Urinary bladder (tissue), 3 donors: ENCODE measurements at regions not wholly inside any gene's neighbourhood (a gene's known extent, or its start where the extent isn't known, plus 50 kb on each side); places are given as distances from the start of the nearest gene placed in this dataset.
"Not testable (repeated sequence)": the region's sequence is repeated elsewhere in the genome, so short reads cannot be mapped to it uniquely, and the experiment has no call there.

ENCODE experiments used
- DNase-seq: peaks from one replicate; pipeline ENCODE4 v3.0.0-alpha.2; 2015; ENCODE audit errors: extremely low spot score
- H3K27ac ChIP-seq: one replicate; pipeline ENCODE4 v1.5.1; 2013; ENCODE audit warnings: low read depth, mild to moderate bottlenecking, moderate library complexity
- H3K36me3 ChIP-seq: one replicate; pipeline ENCODE4 v1.6.1; 2013; ENCODE audit warnings: mild to moderate bottlenecking, moderate library complexity; ENCODE audit not compliant: insufficient read depth
- H3K4me1 ChIP-seq: one replicate; pipeline ENCODE4 v1.6.1; 2013; ENCODE audit warnings: mild to moderate bottlenecking, moderate library complexity; ENCODE audit not compliant: insufficient read depth
- H3K4me3 ChIP-seq: one replicate; pipeline ENCODE4 v1.5.1; 2013; ENCODE audit warnings: low read depth, low read length
- WGBS: extraction: QIAGEN DNeasy Blood & Tissue Kit; methylation state at CpG from one replicate; pipeline ENCODE4 v1.1.7; 2013; 5-methylcytosine and 5-hydroxymethylcytosine counted together
- donor health status: healthy with polysubstance abuse.
- donor health status: healthy.

DNA sequence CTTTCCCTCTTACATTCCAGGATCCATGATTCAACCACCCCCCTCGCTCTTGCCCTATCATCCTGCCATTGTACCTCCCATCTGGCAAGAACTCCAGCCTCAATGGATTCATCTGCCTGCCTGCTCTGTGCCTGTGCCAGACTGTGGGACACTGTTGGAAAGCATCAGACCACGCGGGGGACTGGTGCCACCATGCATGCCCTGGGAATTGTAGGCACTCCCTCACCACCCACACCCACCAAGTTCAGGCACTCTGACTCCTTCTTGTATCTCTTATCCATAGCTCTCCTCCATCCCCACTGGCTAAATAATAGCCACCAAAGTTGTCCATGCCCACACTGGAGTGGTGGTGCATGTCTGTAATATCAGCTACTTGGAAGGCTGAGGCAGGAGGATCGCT, 143.8 kb downstream of the TPRA1 start:
- Histone ChIP-seq H3K4me3 (no peak overlapping the region), H3K36me3 (no peaks in the 10 kb centered on the region), H3K27ac (no peak overlapping the region), H3K4me1 (no peaks in the 10 kb centered on the region)
- WGBS: 92% methylated on average over 4 of the region's 4 CpGs
- no peak for DNase-seq

DNA sequence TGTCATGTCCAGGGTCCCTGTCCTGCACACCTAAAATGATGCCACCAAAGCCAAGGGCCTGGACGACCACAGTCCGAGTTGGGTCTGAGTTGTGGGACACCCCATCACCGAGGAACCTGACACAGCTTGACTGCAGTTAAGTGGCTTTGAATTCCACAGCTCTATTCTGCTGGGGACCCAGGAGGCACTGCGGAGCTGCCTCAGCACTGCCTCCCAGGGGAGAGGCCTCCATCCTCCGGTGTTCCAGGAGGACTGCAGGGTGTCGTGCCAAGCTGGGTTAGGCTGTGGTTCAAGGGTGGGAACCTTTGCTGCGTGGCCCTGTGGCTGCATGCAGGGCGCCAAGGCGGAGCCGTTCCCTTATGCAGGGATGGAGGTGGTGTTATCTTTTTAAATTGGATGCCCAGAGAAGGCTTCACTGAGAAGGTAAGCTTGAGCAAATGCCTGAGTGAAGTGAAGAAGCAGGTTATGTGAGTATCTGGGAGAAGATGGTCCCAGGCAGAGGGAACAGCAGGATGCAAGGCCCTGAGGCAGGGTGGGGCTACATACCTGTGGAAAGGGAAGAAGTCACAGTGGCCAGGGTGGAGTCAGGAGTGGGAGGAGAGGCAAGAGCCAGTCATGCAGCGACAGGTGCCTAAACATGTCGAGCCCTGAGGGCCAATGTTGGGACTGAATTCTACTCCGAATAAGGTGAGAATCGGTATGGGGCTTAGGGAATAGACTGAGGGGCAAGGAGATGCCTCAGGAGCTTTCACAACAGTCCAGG, 144.8 kb downstream of the TPRA1 start:
- H3K36me3 ChIP-seq: no peaks in the 10 kb centered on the region
- 81% methylated on average over 14 of the region's 14 CpGs for WGBS
- no peak for DNase-seq
- no peak overlapping the region for H3K27ac ChIP-seq
- H3K4me1 ChIP-seq: no peaks in the 10 kb centered on the region
- no peak overlapping the region for H3K4me3 ChIP-seq

DNA sequence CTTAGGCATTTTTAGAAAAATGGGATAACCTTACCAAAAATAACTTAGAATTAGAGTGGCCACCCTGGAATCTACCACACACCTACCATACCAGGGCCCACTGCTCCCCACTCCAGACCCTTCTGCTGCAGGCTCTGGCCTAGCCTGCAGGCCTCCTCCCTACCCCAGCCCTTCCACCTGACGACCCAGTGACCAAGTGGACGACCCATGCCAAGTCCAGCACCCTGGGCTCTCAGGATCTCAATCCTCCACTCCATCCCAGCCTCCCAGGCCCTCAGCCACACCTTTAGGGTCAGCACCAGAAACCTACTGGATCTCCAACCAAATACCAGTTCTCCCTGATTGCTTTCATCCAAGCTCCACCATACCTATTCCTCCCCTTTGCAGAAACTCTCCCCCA, 145.8 kb downstream of the TPRA1 start:
- Histone ChIP-seq H3K4me3 (no peak overlapping the region), H3K27ac (no peak overlapping the region), H3K36me3 (no peaks in the 10 kb centered on the region), H3K4me1 (no peaks in the 10 kb centered on the region)
- WGBS: 79% methylated on average over 2 of the region's 2 CpGs
- no peak for DNase-seq

DNA sequence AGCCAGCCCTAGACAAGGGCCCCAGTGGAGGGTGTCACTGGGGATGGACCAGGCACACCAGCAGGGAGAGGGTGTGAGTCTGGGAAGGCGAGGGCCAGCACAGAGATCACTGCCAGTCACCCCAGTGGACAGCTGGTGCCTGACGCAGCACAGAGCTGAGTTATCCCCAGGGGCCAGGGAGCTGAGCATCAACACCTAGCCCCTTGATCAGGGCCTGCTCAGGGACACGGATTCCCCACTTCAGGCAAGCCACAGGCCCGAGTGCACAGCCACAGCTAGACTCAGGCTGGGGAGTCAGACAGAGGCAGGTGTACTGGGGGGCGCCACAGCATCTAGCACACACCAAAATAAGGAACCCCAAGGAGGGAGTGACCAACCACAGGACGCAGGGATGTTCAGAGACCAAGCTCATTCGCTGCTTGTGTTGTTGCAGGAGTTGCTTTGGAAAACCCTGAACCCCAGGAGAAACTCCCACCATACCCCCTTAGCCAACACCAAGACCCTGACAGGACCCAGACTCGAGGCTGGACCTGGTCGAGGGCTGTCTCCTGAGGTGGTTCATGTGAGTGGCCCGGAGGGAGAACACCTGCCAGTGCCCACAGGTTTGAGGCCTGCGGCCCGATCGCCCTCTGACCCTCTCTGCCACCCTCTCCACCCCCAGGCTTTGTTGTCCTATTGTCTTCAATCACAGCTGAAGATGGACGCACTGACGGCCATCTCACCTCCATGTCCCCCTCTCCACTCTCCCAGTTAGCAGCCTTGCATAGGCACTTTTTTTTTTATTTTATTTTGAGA, 146.8 kb downstream of the TPRA1 start:
- WGBS: 80% methylated on average over 15 of the region's 15 CpGs
- no peak for DNase-seq
- H3K27ac ChIP-seq: no peak overlapping the region
- no peaks in the 10 kb centered on the region for H3K4me1 ChIP-seq
- H3K36me3 ChIP-seq: no peaks in the 10 kb centered on the region
- no peak overlapping the region for H3K4me3 ChIP-seq

DNA sequence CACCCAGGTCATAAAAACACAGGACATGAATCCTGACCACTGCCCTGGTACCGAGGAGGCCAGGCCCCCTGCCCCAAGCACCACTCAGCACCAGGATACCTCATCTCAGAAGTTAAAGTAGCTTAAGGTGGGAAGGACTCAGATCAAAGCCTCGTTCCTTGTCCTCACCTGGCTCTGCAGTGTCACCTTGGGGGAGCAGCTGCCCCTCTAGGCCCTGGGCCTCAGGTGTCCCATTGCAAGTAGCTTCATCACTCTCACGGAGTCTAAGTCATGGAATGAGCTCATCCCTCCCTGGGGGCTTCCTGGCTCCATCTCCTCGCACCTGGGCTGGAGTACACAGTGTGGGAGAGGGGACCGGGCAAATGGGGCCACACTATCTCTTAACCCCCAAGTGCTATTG, 148.0 kb downstream of the TPRA1 start:
- H3K4me1 ChIP-seq: no peaks in the 10 kb centered on the region
- 74% methylated on average over 5 of the region's 5 CpGs for WGBS
- no peak overlapping the region for H3K4me3 ChIP-seq
- H3K36me3 ChIP-seq: no peaks in the 10 kb centered on the region
- no peak for DNase-seq
- H3K27ac ChIP-seq: no peak overlapping the region

DNA sequence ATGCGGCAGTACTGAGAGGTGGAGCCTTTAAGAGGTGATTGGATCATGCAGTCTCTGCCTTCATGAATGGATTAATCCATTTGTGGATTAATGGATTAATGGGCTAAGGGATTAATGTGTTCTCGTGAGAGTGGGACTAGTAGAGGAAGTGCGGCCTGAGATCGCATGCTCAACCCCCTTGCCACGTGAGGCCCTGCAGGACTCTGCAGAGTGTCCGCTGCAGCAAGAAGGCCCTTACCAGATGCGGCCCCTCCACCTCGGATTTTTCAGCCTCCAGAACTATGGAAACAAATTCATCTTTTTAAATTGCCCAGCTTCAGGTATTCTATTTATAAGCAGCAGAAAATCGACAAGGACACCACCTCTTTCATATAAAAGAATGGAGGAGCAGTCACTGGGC, 148.8 kb downstream of the TPRA1 start:
- Histone ChIP-seq H3K4me3 (no peak overlapping the region), H3K4me1 (no peaks in the 10 kb centered on the region), H3K36me3 (no peaks in the 10 kb centered on the region), H3K27ac (no peak overlapping the region)
- WGBS: 77% methylated on average over 9 of the region's 9 CpGs
- DNase-seq: no peak

DNA sequence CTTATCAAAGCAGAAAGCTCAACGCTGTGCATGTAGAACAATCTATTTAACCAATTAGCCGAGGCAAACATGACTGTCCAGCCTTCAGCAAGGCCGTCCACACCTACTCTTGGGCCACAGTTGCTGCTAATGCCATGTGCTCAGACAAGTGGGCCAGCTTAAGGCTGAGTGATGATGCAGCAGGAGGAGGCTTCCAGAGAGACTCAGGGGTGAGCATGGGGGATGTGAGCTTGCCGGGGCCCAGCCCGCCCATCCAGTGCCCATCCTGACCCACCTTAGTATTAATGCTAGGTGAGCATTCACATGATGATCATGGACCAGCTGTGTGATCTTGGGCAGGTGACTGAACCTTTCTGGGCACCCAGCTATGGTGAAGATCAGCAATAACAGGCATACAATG, 150.1 kb downstream of the TPRA1 start:
- H3K4me1 ChIP-seq: no peaks in the 10 kb centered on the region
- no peak for DNase-seq
- no peak overlapping the region for H3K27ac ChIP-seq
- H3K36me3 ChIP-seq: no peaks in the 10 kb centered on the region
- 90% methylated on average over 5 of the region's 5 CpGs for WGBS
- no peak overlapping the region for H3K4me3 ChIP-seq

DNA sequence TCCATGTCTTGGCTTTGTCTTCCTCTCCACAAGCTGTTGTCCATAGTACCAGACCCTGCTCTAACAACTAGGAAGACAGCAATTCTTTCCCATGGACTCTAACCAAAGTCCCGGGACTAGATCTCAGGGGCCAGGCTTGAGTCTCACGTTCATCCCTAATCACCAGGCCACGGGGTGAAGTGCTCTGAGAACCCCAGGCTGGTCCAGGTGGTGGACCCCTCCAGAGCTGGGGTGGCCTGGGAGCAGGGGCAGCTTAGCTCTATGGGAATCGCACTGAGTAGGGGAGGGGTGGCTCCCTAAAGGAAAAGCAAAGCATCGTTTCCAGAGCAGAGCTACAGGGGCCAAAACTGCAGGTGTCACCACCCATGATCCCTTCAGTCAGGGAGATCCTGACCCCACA, 150.9 kb downstream of the TPRA1 start:
- no peaks in the 10 kb centered on the region for H3K4me1 ChIP-seq
- no peaks in the 10 kb centered on the region for H3K36me3 ChIP-seq
- no peak for DNase-seq
- no peak overlapping the region for H3K27ac ChIP-seq
- H3K4me3 ChIP-seq: no peak overlapping the region
- 76% methylated on average over 5 of the region's 5 CpGs for WGBS

DNA sequence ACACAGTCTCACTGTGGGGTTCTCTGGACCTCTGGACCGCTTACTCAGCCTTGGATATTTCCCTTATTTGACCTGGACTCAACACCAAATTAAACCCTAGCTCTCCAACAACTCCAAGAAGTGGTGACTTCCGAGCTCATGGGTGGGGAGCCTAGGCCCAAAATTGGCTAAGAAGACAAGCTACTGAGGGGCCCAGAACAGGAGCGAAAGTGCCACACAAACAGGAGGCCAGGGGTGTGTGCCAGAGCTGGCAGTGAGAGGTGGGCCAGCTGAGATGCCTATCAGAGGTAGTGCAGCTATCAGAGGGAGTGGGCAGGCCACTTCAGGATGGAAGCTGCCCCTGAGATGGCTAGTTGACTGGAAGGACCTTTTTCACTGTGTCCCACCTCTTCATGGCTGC, 151.1 kb upstream of the PRR20G start:
- Histone ChIP-seq H3K27ac (no peak overlapping the region), H3K4me1 (no peaks in the 10 kb centered on the region), H3K4me3 (no peak overlapping the region), H3K36me3 (no peaks in the 10 kb centered on the region)
- no peak for DNase-seq
- 83% methylated on average over 3 of the region's 3 CpGs for WGBS

DNA sequence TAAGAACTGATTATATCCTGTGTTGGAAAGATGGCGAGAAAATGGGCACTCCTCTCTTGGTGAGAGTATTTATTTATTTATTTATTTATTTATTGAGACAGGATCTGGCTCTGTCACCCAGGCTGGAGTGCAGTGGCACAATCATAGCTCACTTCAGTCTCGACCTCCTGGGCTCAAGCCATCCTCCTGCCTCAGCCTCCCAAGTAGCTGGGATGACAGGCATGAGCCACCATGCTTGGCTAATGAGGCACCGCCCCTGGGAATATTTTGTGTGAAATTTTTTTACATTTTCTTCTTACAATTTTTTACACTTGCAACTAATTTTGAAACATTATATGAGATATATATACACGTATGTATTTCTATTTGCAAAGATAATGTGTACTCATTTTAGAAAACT, 150.5 kb upstream of the PRR20G start:
- 87% methylated on average over 4 of the region's 4 CpGs for WGBS
- Histone ChIP-seq H3K36me3 (no peaks in the 10 kb centered on the region), H3K4me3 (no peak overlapping the region), H3K4me1 (no peaks in the 10 kb centered on the region), H3K27ac (no peak overlapping the region)
- DNase-seq: no peak

DNA sequence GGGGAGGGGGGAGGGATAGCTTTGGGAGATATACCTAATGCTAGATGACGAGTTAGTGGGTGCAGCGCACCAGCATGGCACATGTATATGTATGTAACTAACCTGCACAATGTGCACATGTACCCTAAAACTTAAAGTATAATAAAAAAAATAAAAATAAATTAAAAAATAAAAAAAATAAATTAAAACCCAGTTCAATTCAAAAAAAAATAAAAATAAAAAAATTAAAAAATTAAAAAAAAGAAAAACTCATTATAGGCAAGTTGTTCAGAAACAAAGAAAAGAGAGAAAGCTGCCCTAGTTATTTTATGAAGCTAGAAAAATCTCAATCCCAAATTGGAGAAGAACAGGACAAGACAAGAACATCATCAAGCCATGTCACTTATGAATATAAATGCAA, 147.5 kb upstream of the PRR20G start:
- not testable (repeated sequence) for DNase-seq, H3K27ac ChIP-seq, H3K4me1 ChIP-seq, H3K4me3 ChIP-seq, H3K36me3 ChIP-seq
- WGBS: 89% methylated on average over 2 of the region's 2 CpGs

DNA sequence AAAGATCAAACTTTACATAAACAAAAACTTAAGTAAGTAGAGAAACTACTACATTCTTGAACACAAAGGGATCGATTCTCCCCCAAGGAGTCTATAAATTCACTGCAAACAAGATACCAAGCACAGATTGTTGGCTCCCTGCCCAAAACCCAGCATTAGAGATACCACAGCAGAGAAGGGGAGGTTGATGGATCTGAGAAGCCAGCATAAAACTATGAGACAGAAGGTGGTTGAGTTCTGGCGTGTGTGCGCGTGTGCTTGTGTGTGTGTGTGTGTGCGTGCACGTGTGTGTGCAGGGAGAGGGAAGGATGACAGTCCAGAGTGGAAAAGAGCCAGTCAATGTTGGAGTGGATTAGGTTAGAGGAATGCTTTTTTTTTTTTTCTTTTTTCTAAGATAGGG, 143.2 kb upstream of the PRR20G start:
- no peaks in the 10 kb centered on the region for H3K36me3 ChIP-seq
- DNase-seq: peak; percentile 14
- H3K4me3 ChIP-seq: no peak overlapping the region
- H3K4me1 ChIP-seq: no peaks in the 10 kb centered on the region
- 18% methylated on average over 6 of the region's 6 CpGs for WGBS
- H3K27ac ChIP-seq: no peak overlapping the region

DNA sequence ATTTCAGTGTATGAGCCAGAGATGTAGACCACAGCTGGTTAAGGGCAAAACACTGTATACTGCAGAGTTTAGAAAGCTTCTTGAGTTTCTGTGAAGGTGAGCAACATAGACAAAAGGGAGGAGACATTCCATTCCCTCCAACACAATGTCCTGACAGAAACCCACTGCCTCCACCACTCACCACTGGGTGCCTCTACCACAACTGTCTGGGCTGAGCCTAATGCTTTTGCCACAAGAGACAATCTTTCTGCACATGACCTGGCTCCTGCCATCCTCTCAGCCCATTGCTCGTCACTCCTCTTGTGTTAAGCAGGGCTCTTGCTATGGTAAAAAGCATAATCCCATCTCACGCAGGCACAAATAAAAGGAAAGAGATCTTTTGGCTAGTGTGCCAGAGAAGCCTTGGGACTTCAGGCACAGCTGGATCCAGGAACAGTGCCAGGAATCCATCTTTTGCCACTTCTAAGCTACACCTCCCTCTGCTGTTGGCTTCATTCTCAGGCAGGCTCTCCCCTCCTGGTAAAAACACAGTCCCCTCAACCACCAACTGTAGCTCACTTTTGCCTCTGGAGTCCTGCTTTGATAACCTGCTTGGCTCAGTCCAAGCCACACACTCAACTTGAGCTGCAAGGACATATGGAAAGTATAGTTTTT, 140.6 kb upstream of the PRR20G start:
- no peak for DNase-seq
- no peak overlapping the region for H3K27ac ChIP-seq
- no peak overlapping the region for H3K4me3 ChIP-seq
- H3K36me3 ChIP-seq: no peaks in the 10 kb centered on the region
- H3K4me1 ChIP-seq: no peaks in the 10 kb centered on the region
- WGBS: 66% methylated on average over 2 of the region's 2 CpGs

DNA sequence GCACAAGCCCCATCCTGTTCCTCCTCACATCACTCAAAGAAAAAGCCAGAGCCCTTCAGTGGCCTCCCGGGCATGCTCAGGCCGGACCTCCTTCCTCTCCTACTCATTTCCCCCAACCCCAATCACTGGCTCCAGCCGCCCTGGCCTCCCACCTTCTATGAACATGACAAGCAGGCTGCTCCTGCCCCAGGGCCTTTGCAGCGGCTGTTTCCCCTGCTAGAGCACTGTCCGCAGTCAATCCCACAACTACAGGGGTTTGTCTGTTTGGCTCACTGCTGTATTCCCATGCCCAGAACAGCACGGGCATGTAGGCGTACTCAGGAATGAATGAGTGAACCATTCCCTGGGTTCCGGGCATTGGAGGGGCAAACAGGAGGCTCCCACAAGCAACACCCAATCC, 139.8 kb upstream of the PRR20G start:
- Histone ChIP-seq H3K27ac (no peak overlapping the region), H3K4me1 (no peaks in the 10 kb centered on the region), H3K36me3 (no peaks in the 10 kb centered on the region), H3K4me3 (no peak overlapping the region)
- 73% methylated on average over 8 of the region's 8 CpGs for WGBS
- DNase-seq: no peak
